Left lobe of liver (tissue), 2 donors: ENCODE measurements at regions not wholly inside any gene's neighbourhood (a gene's known extent, or its start where the extent isn't known, plus 50 kb on each side); places are given as distances from the start of the nearest gene placed in this dataset.
"Not testable (repeated sequence)": the region's sequence is repeated elsewhere in the genome, so short reads cannot be mapped to it uniquely, and the experiment has no call there.

Source experiments
- ATAC-seq: fragments of 200-7000 bp; cut with Tn5 transposase; one replicate; pipeline ENCODE4 v1.9.1; 2020; ENCODE audit warnings: mild to moderate bottlenecking, moderate library complexity
- DNase-seq: peaks from one replicate; pipeline ENCODE4 v3.0.0-alpha.2; 2020; ENCODE audit warnings: low spot score
- donor health status: DM: no; HTN: no; CAD: no; lungs with moderate emphysema.
- donor health status: DM: no; HTN: yes; CAD: no.

- ATAC-seq = peak; percentile 35
Observed at GRCh38 chr14:58752289-58752688, 114.5 kb downstream of the DACT1 start.

GRCh38 chr14:58752771-58753201, 115.0 kb downstream of the DACT1 start:
- ATAC-seq (peak; percentile 90), DNase-seq (peak; percentile 92)

More at GRCh38 chr14:58752289-58752688, 114.5 kb downstream of the DACT1 start:
- no peak for DNase-seq

- no peak for DNase-seq
- peak; percentile 49 for ATAC-seq
Observed at GRCh38 chr14:58755031-58755925, 117.5 kb downstream of the DACT1 start.

GRCh38 chr14:58760121-58760520, 122.4 kb downstream of the DACT1 start:
- ATAC-seq (no peak), DNase-seq (no peak)

GRCh38 chr14:58762629-58763028, 124.9 kb downstream of the DACT1 start:
- ATAC-seq (no peak), DNase-seq (no peak)

GRCh38 chr14:58763210-58763609, 125.4 kb downstream of the DACT1 start:
- no peak for ATAC-seq

GRCh38 chr14:58765418-58765831, 127.7 kb downstream of the DACT1 start:
- no peak for ATAC-seq
- DNase-seq = no peak

More at GRCh38 chr14:58763210-58763609, 125.4 kb downstream of the DACT1 start:
- DNase-seq = no peak

- ATAC-seq = no peak
- DNase-seq = no peak
Observed at GRCh38 chr14:58765843-58766242, 128.1 kb downstream of the DACT1 start.

GRCh38 chr14:58769011-58769643, 131.4 kb downstream of the DACT1 start:
- DNase-seq = no peak
- no peak for ATAC-seq

- ATAC-seq = no peak
- DNase-seq = no peak
Observed at GRCh38 chr14:58769771-58770170, 132.0 kb downstream of the DACT1 start.

- no peak for DNase-seq
- ATAC-seq = peak; percentile 49
Observed at GRCh38 chr14:58770491-58770982, 132.8 kb downstream of the DACT1 start.

- ATAC-seq = no peak
Observed at GRCh38 chr14:58771016-58771415, 133.3 kb downstream of the DACT1 start.

GRCh38 chr14:58772116-58772515, 134.4 kb downstream of the DACT1 start:
- DNase-seq (no peak), ATAC-seq (no peak)

More at GRCh38 chr14:58771016-58771415, 133.3 kb downstream of the DACT1 start:
- no peak for DNase-seq

- ATAC-seq = no peak
- DNase-seq = no peak
Observed at GRCh38 chr14:58772794-58773620, 135.2 kb downstream of the DACT1 start.

- DNase-seq (no peak), ATAC-seq (no peak)
Observed at GRCh38 chr14:58774531-58774930, 136.8 kb downstream of the DACT1 start.

- not testable (repeated sequence) for DNase-seq, ATAC-seq
Observed at GRCh38 chr14:58775130-58775529, 137.4 kb downstream of the DACT1 start.

- ATAC-seq = no peak
- no peak for DNase-seq
Observed at GRCh38 chr14:58776516-58776915, 138.8 kb downstream of the DACT1 start.

- no peak for DNase-seq
- ATAC-seq = no peak
Observed at GRCh38 chr14:58777541-58777979, 139.8 kb downstream of the DACT1 start.

GRCh38 chr14:58778202-58778601, 140.4 kb downstream of the DACT1 start:
- ATAC-seq (no peak), DNase-seq (no peak)

GRCh38 chr14:58779376-58779775, 141.6 kb downstream of the DACT1 start:
- no peak for DNase-seq
- no peak for ATAC-seq

GRCh38 chr14:58780185-58780584, 142.4 kb downstream of the DACT1 start:
- no peak for ATAC-seq
- no peak for DNase-seq
